ENCODE measurements at regions not wholly inside any gene's neighbourhood (a gene's known extent, or its start where the extent isn't known, plus 50 kb on each side); places are given as distances from the start of the nearest gene placed in this dataset.
"Not testable (repeated sequence)": the region's sequence is repeated elsewhere in the genome, so short reads cannot be mapped to it uniquely, and the experiment has no call there.

DNA sequence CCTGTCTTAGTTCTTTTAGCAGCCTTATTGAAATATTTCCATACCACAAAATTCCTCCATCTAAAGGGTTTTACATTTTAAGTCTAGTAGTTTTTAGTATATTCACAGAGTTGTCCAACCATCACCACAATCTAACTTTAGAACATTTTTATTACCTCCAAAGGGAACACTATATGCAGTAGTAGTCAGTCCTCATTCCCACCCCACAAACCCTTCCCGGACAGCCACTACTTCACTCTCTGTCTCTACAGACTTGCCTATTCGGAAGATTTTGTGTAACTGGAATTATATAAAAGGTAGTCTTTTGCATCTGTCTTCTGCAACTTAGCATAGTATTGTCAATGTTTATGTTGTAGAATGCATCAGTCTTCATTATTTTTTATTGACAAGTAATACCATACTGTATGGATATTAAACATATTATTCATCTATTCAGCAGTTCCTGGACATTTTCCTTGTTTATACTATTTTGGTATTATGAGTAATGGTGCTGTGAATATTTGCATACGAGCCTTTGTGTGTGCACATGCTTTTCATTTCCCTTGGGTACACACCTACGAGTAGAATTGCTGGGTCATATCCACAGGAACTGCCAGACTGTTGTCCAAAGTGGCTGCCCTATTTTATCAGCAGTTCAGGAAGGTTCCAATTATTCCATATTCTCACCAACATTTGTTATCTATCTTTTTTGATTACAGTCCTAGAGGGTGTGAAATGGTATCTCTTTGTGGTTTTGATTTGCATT is 60.9 kb upstream of the LANCL2 start:
- no peak for DNase-seq

DNA sequence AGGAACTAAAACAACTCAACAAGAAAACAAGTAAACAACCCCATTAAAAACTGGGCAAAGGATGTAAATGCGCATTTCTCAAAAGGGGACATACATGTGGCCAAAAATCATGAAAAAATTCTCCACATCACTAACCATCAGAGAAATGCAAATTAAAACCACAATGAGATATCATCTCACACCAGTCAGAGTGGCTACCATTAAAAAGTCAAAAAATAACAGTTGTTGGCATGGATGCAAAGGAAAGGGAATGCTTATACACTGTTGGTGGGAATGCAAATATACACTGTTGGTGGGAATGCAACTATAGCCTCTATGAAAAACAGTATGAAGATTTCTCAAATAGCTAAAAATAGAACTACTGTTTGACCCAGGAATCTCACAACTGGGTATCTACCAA is 60.0 kb upstream of the LANCL2 start:
- no peak for DNase-seq

DNA sequence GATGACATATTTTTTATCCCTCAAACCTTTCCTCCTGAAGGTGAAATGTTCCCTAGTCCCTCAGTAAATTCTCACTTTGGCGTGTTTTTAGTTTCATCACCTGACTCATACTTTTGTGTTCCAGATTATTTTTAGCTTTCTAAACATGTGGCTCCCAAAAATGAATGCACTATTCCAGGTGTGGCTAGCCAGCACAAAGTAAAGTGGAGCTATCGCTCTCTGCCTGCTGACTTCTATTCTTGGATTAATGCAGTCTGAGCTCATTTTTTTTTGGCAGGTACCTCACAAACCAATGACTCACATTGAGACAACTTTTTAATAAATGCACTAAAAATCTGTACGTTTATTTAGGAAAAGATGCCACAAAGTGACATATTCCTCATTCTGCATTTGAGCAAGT is 58.8 kb upstream of the LANCL2 start:
- DNase-seq = no peak

- DNase-seq = no peak
These were observed 57.8 kb upstream of the LANCL2 start for GRCh38 chr7:55307123-55307916.

GRCh38 chr7:55308186-55308929 is 56.8 kb upstream of the LANCL2 start:
- no peak for DNase-seq

DNA sequence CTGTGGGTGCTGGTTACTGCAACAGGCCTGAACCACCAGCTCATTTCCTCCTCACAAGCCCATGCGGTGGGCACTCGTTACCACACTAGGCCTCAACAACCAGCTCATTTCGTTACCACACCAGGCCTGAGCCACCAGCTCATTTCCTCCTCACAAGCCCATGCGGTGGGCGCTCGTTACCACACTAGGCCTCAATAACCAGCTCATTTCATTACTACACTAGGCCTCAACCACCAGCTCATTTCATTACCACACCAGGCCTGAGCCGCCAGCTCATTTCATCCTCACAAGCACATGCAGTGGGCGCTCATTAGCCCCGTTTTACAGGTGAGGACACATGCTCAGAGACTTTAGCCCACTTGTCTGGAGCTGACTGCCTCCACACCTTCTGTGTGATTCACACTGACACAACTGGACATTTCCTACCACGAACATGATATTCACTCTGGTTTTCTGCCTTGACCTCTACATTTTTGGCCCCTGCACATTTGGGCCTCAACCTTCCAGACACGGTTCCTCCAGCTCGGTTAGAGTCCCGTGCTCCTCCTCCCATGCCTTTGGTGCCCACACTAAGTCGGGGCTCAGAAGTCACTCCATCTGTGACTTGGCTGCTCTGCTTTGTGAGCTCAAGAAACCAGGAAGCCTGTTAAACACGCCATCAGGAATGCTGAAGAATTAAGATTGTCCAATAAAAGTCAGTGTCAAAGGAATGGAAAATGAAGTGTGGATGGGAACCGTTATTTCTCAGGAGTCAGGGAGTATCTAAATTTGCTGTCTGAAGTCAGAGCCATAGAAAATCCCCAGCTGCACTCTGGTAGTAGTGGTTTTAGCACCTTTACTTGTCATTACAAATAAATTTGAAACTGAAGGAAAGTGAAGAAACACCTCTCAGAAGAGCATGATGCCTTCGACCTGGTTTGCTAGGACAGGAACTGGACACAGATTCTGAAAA is 55.8 kb upstream of the LANCL2 start:
- no peak for DNase-seq

DNA sequence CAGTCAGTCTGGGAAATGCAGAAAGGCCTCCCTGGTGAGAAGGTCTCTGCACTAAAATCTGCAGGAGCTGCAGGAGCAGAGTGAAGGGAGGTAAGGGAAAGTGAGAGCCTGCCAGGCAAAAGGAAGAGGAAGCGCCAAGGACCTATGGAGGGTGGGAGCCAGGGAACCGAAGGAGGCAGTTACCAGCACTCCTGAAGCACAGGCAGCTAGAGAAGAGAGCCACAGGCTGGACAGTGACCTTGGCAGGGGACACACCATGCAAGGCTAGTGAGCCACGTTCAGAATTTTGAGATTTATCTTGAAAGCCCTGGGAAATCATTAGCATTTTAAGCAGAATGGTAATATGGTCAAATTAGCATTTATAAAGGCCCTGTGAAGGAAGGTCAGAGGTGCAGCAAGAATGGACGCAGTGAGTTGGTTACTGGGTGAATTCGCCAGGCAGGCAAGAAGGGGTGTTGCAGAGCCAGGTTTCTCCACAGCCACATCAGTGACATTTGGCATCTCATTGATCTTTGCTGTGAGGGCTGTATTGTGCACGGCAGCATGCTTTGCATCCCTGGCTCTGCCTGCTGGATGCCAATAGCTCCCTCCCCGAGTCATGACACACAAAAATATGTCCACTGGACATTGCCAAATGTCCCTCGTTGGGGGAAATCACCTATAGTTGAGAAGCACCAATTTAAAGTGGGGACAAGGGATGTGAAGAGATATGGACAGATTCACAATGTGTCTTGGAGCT is 54.7 kb upstream of the LANCL2 start:
- DNase-seq = no peak

GRCh38 chr7:55311892-55312291 is 53.2 kb upstream of the LANCL2 start:
- not testable (repeated sequence) for DNase-seq

DNA sequence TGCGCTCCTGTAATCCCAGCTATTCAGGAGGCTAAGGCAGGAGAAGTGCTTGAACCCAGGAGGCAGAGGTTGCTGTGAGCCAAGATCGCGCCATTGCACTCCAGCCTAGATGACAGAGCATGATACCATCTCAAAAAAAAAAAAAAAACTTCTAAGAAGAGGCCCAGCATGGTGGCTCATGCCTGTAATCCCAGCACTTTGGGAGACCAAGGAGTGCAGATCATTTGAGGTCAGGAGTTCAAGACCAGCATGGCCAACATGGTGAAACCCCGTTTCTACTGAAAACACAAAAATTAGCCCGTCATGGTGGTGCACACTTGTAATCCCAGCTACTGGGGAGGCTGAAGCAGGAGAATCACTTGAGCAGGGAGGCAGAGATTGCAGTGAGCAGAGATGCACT is 51.5 kb upstream of the LANCL2 start:
- not testable (repeated sequence) for DNase-seq

DNA sequence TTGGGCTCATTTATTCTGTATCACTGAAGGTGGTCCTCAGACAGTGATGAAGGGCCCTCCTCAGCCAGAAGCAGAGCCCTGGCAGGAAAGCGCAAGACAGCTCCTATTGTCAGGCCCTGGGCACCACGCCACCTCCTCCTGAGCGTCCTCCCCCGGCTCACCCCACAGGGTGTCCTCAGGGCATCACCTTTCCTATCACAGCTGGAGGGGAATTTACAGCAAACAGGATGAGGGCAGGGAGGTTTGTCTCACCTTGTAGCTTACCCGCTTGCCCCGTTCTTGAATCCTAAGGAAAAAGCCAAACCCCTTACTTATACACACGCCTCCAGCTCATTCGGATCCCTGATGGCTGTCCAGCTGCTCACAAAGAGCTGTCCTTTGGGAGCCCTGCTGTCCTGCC is 50.2 kb upstream of the LANCL2 start:
- no peak for DNase-seq

Data from right forelimb (tissue), 1 donor.